Calu3 (cell line): ENCODE measurements at regions not wholly inside any gene's neighbourhood (a gene's known extent, or its start where the extent isn't known, plus 50 kb on each side); places are given as distances from the start of the nearest gene placed in this dataset.

ENCODE experiments used
- BruUV-seq: library from RNA; stranded (reverse); fragments of 400-500 nt; replicated peaks from 2 replicates; lab custom pipeline; 2021; lab: Mats Ljungman, UMichigan
- CTCF ChIA-PET: fragments of 300-600 bp; sonication (Branson Sonifier 250); formaldehyde crosslinking; loops from one replicate; lab custom pipeline; 2022; ENCODE audit warnings: antibody characterized with exemption; lab: Charles Lee
- DNase-seq: peaks from one replicate; pipeline ENCODE4 v3.0.0; 2022
- H3K27ac Mint-ChIP-seq: one replicate; pipeline ENCODE4 v1.8.0; 2022; ENCODE audit warnings: mixed read lengths; ENCODE audit not compliant: unreplicated experiment
- H3K27me3 Mint-ChIP-seq: one replicate; pipeline ENCODE4 v1.8.0; 2022; ENCODE audit warnings: mixed read lengths; ENCODE audit not compliant: unreplicated experiment
- H3K36me3 Mint-ChIP-seq: one replicate; pipeline ENCODE4 v1.8.0; 2022; ENCODE audit warnings: mild to moderate bottlenecking, moderate library complexity, mixed read lengths; ENCODE audit not compliant: insufficient read depth, unreplicated experiment
- H3K4me1 Mint-ChIP-seq: one replicate; pipeline ENCODE4 v1.8.0; 2022; ENCODE audit warnings: mild to moderate bottlenecking, low read depth, mixed read lengths; ENCODE audit not compliant: unreplicated experiment
- H3K4me3 Mint-ChIP-seq: one replicate; pipeline ENCODE4 v1.8.0; 2022; ENCODE audit warnings: mild to moderate bottlenecking, low read depth, moderate library complexity, mixed read lengths; ENCODE audit not compliant: unreplicated experiment
- H3K9me3 Mint-ChIP-seq: one replicate; pipeline ENCODE4 v1.8.0; 2022; ENCODE audit warnings: low read depth, mixed read lengths; ENCODE audit not compliant: unreplicated experiment
- intact Hi-C: fragments of 100-400 bp; cut with micrococcal nuclease; formaldehyde crosslinking; loops from one replicate; pipeline ENCODE4 v1.10.0; 2022; ENCODE audit not compliant: unreplicated experiment
- TF ChIP-seq, protein P1 (sequence below): fragments of 200-600 bp; IDR thresholded peaks from one replicate; pipeline ENCODE4 v1.8.0; 2022; ENCODE audit warnings: antibody characterized with exemption; ENCODE audit not compliant: unreplicated experiment

DNA sequence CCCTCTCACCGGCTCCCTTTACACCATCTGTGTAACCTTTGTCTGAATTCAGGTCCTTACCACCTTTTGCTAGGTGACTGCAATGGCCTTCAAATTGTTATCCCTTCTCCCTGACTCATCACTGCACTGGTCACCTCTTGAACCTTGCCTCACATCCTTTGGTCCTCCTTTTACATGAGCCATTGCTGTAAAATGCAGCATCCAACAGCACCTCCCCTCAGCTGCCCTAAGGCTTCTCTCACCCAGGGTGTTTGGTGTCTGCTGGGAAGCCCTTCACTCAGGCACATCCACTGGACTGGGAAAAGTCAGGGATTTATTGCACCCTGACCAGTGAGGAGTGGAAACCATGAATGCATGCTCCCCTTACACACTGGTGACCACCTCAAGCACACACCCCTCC is 192.5 kb upstream of the GATB start:
- H3K27me3 Mint-ChIP-seq, result peaks cover 55% of the 10 kb centered on the region
- intact Hi-C loops, result no loop called here
- TF ChIP-seq, protein P1, sequence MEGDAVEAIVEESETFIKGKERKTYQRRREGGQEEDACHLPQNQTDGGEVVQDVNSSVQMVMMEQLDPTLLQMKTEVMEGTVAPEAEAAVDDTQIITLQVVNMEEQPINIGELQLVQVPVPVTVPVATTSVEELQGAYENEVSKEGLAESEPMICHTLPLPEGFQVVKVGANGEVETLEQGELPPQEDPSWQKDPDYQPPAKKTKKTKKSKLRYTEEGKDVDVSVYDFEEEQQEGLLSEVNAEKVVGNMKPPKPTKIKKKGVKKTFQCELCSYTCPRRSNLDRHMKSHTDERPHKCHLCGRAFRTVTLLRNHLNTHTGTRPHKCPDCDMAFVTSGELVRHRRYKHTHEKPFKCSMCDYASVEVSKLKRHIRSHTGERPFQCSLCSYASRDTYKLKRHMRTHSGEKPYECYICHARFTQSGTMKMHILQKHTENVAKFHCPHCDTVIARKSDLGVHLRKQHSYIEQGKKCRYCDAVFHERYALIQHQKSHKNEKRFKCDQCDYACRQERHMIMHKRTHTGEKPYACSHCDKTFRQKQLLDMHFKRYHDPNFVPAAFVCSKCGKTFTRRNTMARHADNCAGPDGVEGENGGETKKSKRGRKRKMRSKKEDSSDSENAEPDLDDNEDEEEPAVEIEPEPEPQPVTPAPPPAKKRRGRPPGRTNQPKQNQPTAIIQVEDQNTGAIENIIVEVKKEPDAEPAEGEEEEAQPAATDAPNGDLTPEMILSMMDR, result no peak

DNA sequence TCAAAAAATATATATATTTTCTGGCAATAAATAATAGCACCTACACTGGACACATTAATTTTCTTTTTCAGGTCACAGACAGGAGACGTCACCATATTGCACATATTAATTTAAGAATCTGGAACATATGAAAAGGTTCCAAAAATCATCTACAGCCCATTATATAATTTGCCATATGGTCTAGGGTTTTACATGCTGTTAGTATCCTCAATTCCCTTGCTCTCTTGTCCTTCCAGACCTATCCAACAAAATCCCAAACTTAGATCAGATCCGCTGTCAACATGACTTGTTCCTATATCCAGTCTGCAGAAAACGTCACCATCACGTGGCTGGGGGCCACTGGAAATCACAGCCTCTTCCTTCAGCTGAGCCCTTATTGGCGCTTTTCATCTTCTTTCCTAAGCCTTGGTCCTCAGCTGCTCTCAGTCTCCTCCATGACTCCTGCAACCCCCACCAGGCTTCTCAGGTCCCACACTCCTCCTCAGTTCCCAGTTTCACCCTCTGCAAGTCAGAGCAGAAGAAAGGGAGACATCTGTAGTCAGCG is 192.0 kb upstream of the GATB start:
- no peak for DNase-seq
- peaks cover 55% of the 10 kb centered on the region for H3K27me3 Mint-ChIP-seq
- BruUV-seq, result no TSS peak
- intact Hi-C loops, result no loop called here
- H3K36me3 Mint-ChIP-seq, result no peaks in the 10 kb centered on the region
- no peak overlapping the region for H3K4me3 Mint-ChIP-seq
- no peaks in the 10 kb centered on the region for H3K4me1 Mint-ChIP-seq
- peaks cover 3% of the 10 kb centered on the region for H3K9me3 Mint-ChIP-seq
- H3K27ac Mint-ChIP-seq, result no peak overlapping the region
- CTCF ChIA-PET, result no interaction called here
- TF ChIP-seq, protein P1, result no peak

More for the DNA sequence above, 192.5 kb upstream of the GATB start:
- H3K9me3 Mint-ChIP-seq, result no peaks in the 10 kb centered on the region
- no peak overlapping the region for H3K27ac Mint-ChIP-seq
- H3K4me1 Mint-ChIP-seq, result no peaks in the 10 kb centered on the region
- DNase-seq, result no peak
- no peak overlapping the region for H3K4me3 Mint-ChIP-seq
- no peaks in the 10 kb centered on the region for H3K36me3 Mint-ChIP-seq
- CTCF ChIA-PET, result no interaction called here
- BruUV-seq, result no TSS peak

DNA sequence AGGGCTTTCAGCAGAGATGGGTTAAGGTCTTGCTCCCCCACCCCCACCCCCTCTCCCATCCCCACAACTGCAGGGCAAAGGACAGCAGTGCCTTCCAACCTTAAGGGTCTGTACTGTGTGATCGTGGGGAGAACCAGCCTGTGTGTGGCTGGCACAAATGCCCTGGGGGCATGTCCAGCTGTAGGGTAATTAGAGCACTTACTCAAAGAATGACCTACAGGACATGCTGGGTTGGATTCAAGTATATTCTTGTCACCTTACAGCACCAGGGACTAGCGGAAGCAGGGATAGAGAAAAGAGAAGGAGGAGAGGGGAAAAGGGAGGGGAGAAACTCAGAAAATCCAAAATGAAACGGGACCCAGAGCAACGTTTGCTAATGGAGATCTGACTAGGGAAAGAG is 191.3 kb upstream of the GATB start:
- DNase-seq, result no peak
- CTCF ChIA-PET, result no interaction called here
- Mint-ChIP-seq H3K27me3 (peaks cover 49% of the 10 kb centered on the region), H3K36me3 (no peaks in the 10 kb centered on the region), H3K9me3 (peaks cover 3% of the 10 kb centered on the region), H3K27ac (no peak overlapping the region), H3K4me3 (no peak overlapping the region), H3K4me1 (no peaks in the 10 kb centered on the region)
- intact Hi-C loops, result no loop called here
- TF ChIP-seq, protein P1, result no peak
- BruUV-seq, result no TSS peak

DNA sequence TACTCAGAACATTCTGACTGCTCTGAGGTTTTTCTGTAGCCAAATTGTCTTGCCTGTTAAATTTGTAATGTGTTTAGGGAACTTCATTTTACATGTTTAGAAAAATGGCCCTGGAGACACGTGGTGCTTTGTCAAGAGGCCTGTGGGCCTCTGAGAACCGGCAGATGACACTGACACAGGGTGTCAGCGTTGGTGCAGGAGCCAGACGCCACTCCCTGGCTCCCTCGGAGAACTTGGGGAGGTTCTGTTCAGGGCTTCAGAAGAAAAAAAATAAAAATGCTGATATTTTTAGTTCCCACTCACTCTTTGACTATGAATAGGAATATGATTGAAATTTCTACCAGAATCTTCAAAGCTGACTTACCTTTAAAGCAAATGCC is 190.9 kb upstream of the GATB start:
- Mint-ChIP-seq H3K4me3 (no peak overlapping the region), H3K27ac (no peak overlapping the region), H3K9me3 (peaks cover 3% of the 10 kb centered on the region), H3K4me1 (no peaks in the 10 kb centered on the region), H3K27me3 (peaks cover 44% of the 10 kb centered on the region), H3K36me3 (no peaks in the 10 kb centered on the region)
- BruUV-seq, result no TSS peak
- TF ChIP-seq, protein P1, result no peak
- no peak for DNase-seq
- CTCF ChIA-PET, result no interaction called here
- intact Hi-C loops, result no loop called here
